SK-N-SH (cell line): ENCODE measurements at regions not wholly inside any gene's neighbourhood (a gene's known extent, or its start where the extent isn't known, plus 50 kb on each side); places are given as distances from the start of the nearest gene placed in this dataset.

Experiments used
- CTCF ChIA-PET: fragments of 300-600, 350-600 bp; formaldehyde crosslinking; extraction: SDS; loops from one replicate; lab custom pipeline; 2021; lab: Yijun Ruan, JAX
- POLR2A ChIA-PET: fragments of 350-600 bp; sonication (Branson Sonifier 250); formaldehyde crosslinking; extraction: SDS; loops from one replicate; lab custom pipeline; 2020; ENCODE audit warnings: antibody characterized with exemption, inconsistent platforms; lab: Yijun Ruan, JAX
- DNase-seq: peaks from one replicate; pipeline ENCODE4 v3.0.0; 2012
- H2AFZ ChIP-seq: fragments of 200-600 bp; sonication (generic); 2 replicates; pipeline ENCODE4 v1.8.1; 2016; ENCODE audit warnings: antibody characterized with exemption, mild to moderate bottlenecking, low read depth
- H3F3A ChIP-seq: fragments of 200-600 bp; sonication (generic); replicated peaks from 2 replicates; pipeline ENCODE3; 2016; ENCODE audit warnings: antibody characterized with exemption, mild to moderate bottlenecking; ENCODE audit not compliant: insufficient read depth
- H3K27ac ChIP-seq, 2 experiments: fragments of 200-500 bp in 1 of 2; fragments of 200-600 bp in 1 of 2; sonication (Bioruptor generic) in 1 of 2; sonication (generic), shearing (Covaris generic) in 1 of 2; 2 replicates each; pipeline versions ENCODE4 v1.5.1 to v1.6.1; 2014 to 2016; ENCODE audit warnings: low read depth in 2 of 2, inconsistent platforms in 1 of 2, low read length in 1 of 2, mild to moderate bottlenecking in 1 of 2, mixed read lengths in 1 of 2
- H3K27me3 ChIP-seq: fragments of 200-600 bp; sonication (generic), shearing (Covaris generic); 2 replicates; pipeline ENCODE4 v1.6.1; 2016; ENCODE audit warnings: mixed run types; ENCODE audit not compliant: insufficient read depth
- H3K36me3 ChIP-seq, 2 experiments: fragments of 200-500 bp in 1 of 2; fragments of 200-600 bp in 1 of 2; sonication (Bioruptor generic) in 1 of 2; sonication (generic) in 1 of 2; replicated peaks in 1 of 2; 2 replicates each; pipeline versions ENCODE3 to v1.5.1; 2014 to 2016; ENCODE audit warnings: low read length in 1 of 2, mild to moderate bottlenecking in 1 of 2; ENCODE audit not compliant: insufficient read depth in 2 of 2, control insufficient read depth in 1 of 2
- H3K4me1 ChIP-seq, 2 experiments: fragments of 200-500 bp in 1 of 2; fragments of 200-600 bp in 1 of 2; sonication (Bioruptor generic) in 1 of 2; sonication (generic), shearing (Covaris generic) in 1 of 2; 2 replicates each; pipeline versions ENCODE4 v1.5.1 to v1.6.1; 2014 to 2016; ENCODE audit warnings: low read depth in 1 of 2, low read length in 1 of 2, mixed run types in 1 of 2; ENCODE audit not compliant: insufficient read depth in 2 of 2, control insufficient read depth in 1 of 2
- H3K4me2 ChIP-seq: fragments of 200-600 bp; sonication (generic), shearing (Covaris generic); 2 replicates; pipeline ENCODE4 v1.6.1; 2017; ENCODE audit warnings: mixed run types
- H3K4me3 ChIP-seq, 2 experiments: fragments of 200-500 bp in 1 of 2; fragments of 200-600 bp in 1 of 2; sonication (Bioruptor generic) in 1 of 2; sonication (generic), shearing (Covaris generic) in 1 of 2; 2 replicates each; pipeline versions ENCODE4 v1.5.1 to v1.8.1; 2014 to 2016; ENCODE audit warnings: low read depth in 2 of 2, inconsistent platforms in 1 of 2, low read length in 1 of 2, mild to moderate bottlenecking in 1 of 2, mixed read lengths in 1 of 2, moderate library complexity in 1 of 2
- H3K79me2 ChIP-seq: fragments of 200-600 bp; sonication (generic); 2 replicates; pipeline ENCODE4 v1.8.1; 2017; ENCODE audit warnings: mild to moderate bottlenecking; ENCODE audit not compliant: insufficient read depth
- H3K9ac ChIP-seq: fragments of 200-600 bp; sonication (generic); 2 replicates; pipeline ENCODE4 v1.6.1; 2017; ENCODE audit warnings: mixed run types
- H3K9me2 ChIP-seq: fragments of 200-600 bp; sonication (generic); 2 replicates; pipeline ENCODE4 v1.6.1; 2017; ENCODE audit warnings: mixed run types
- H3K9me3 ChIP-seq: fragments of 200-600 bp; sonication (generic); 2 replicates; pipeline ENCODE4 v1.6.1; 2017; ENCODE audit warnings: mixed run types, mild to moderate bottlenecking, moderate library complexity
- H4K20me1 ChIP-seq: fragments of 200-600 bp; sonication (generic); 2 replicates; pipeline ENCODE4 v1.6.1; 2017; ENCODE audit warnings: mild to moderate bottlenecking, mixed run types; ENCODE audit not compliant: insufficient read depth
- CHD2 ChIP-seq: fragments of 150-350 bp; IDR thresholded peaks from 2 replicates; pipeline ENCODE4 v1.6.1; 2018; ENCODE audit warnings: low read length; ENCODE audit not compliant: partially characterized antibody
- EP300 ChIP-seq, 2 experiments: IDR thresholded peaks; 2 replicates each; pipeline versions ENCODE4 v1.4.0 to v1.6.1; 2012; ENCODE audit warnings: borderline replicate concordance in 1 of 2, low read depth in 1 of 2, low read length in 1 of 2
- FOSL2 ChIP-seq: IDR thresholded peaks from 2 replicates; pipeline ENCODE4 v1.4.0; 2012; ENCODE audit warnings: low read depth, mild to moderate bottlenecking, moderate library complexity, borderline replicate concordance
- FOXM1 ChIP-seq: IDR thresholded peaks from 2 replicates; pipeline ENCODE4 v1.4.0; 2012; ENCODE audit warnings: low read depth, mild to moderate bottlenecking
- GABPA ChIP-seq: IDR thresholded peaks from 2 replicates; pipeline ENCODE4 v1.4.0; 2012; ENCODE audit warnings: low read depth, mild to moderate bottlenecking
- GATA2 ChIP-seq: sonication (generic); formaldehyde crosslinking; IDR thresholded peaks from 2 replicates; pipeline ENCODE4 v1.5.0; 2020; ENCODE audit warnings: mild to moderate bottlenecking, missing genetic modification reagents
- JUND ChIP-seq: IDR thresholded peaks from 2 replicates; pipeline ENCODE4 v1.4.0; 2012
- MAX ChIP-seq: IDR thresholded peaks from 2 replicates; pipeline ENCODE4 v1.4.0; 2012; ENCODE audit warnings: low read depth
- NFIC ChIP-seq: IDR thresholded peaks from 2 replicates; pipeline ENCODE4 v1.4.0; 2012; ENCODE audit warnings: borderline replicate concordance
- NRF1 ChIP-seq: IDR thresholded peaks from 2 replicates; pipeline ENCODE4 v1.6.1; 2012; ENCODE audit warnings: low read depth, mild to moderate bottlenecking, low read length
- POLR2AphosphoS5 ChIP-seq: IDR thresholded peaks from 2 replicates; pipeline ENCODE4 v1.6.1; 2012; ENCODE audit warnings: low read depth, low read length
- RCOR1 ChIP-seq: fragments of 150-350 bp; IDR thresholded peaks from 2 replicates; pipeline ENCODE4 v1.6.1; 2017; ENCODE audit warnings: antibody characterized with exemption, low read length
- RFX5 ChIP-seq: IDR thresholded peaks from 2 replicates; pipeline ENCODE4 v1.6.1; 2012; ENCODE audit warnings: mild to moderate bottlenecking, improper control_type of control experiment, low read length
- RXRA ChIP-seq: IDR thresholded peaks from 2 replicates; pipeline ENCODE4 v1.4.0; 2012; ENCODE audit warnings: low read depth, mild to moderate bottlenecking, borderline replicate concordance
- SIN3A ChIP-seq: IDR thresholded peaks from 2 replicates; pipeline ENCODE4 v1.6.1; 2012; ENCODE audit warnings: low read depth, mild to moderate bottlenecking, low read length, moderate library complexity, borderline replicate concordance
- TCF12 ChIP-seq: IDR thresholded peaks from 2 replicates; pipeline ENCODE4 v1.4.0; 2012
- WGBS: methylation state at CpG from one replicate; pipeline ENCODE4 v1.1.6; 2017; ENCODE audit warnings: low lambda C conversion rate; 5-methylcytosine and 5-hydroxymethylcytosine counted together
- TF ChIP-seq, protein P1 (sequence below): IDR thresholded peaks from 2 replicates; pipeline ENCODE4 v1.4.0; 2012; ENCODE audit warnings: low read depth, borderline replicate concordance
- TF ChIP-seq, protein P2 (sequence below): fragments of 150-350 bp; IDR thresholded peaks from 2 replicates; pipeline ENCODE4 v1.6.1; 2017; ENCODE audit warnings: antibody characterized with exemption, low read length, low read depth, borderline replicate concordance
- TF ChIP-seq, protein P3 (sequence below): IDR thresholded peaks from 2 replicates; pipeline ENCODE4 v1.4.0; 2012; ENCODE audit warnings: low read depth, borderline replicate concordance
- TF ChIP-seq, protein P4 (sequence below): IDR thresholded peaks from 2 replicates; pipeline ENCODE4 v1.6.1; 2012; ENCODE audit warnings: mild to moderate bottlenecking, low read depth, low read length, moderate library complexity

DNA sequence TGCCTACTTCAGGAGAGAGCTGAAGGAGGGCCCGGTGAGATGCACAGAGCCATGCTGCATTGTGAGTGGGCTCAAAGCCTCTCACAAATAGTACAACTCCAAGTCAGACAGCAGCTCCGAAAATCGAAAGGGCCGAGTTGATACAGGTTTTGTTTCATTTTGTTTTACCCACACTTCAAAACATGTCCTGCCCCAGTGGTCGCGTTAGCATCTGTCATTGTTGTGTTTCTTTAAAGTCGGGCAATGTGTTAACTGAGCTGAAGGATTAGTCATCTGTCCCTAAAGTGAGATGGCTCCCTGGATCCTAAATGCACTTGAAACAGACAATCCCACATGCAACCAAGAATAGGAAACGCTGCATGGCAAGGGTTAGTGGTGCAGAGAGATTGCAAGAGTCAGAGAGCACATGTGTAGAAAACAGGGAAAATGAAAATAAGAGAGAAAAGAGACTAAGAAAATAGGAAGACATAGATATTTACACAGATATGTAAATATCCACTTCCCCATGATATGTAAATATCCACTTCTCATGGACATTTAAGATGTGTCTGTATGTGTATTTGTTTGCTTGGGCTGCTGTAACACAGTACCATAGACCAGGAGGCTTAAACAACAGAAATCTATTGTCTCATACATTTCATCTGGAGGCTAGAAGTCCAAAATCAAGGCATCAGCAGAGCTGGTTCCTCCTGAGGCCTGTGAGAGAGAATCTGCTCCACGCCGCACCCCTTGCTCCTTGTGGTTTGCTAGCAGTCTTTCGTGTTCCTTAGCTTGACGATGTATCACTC lies 131.4 kb upstream of the RAB4A start:
- no peak for DNase-seq
- 78% methylated on average over 12 of the region's 12 CpGs for WGBS
- no peak overlapping the region for H3K4me2 ChIP-seq
- H3K27ac ChIP-seq: no peak overlapping the region
- no peaks in the 10 kb centered on the region for H3K9me2 ChIP-seq
- ChIA-PET POLR2A (no interaction called here), CTCF (interaction anchor here (0.7 to 1.5 kb wide), 3 partner anchors 17 to 475 kb away, joined by 3 to 5 read pairs (median 4); no protein-coding TSS in a partner anchor)
- no peaks in the 10 kb centered on the region for H4K20me1 ChIP-seq
- TF ChIP-seq, protein P1, sequence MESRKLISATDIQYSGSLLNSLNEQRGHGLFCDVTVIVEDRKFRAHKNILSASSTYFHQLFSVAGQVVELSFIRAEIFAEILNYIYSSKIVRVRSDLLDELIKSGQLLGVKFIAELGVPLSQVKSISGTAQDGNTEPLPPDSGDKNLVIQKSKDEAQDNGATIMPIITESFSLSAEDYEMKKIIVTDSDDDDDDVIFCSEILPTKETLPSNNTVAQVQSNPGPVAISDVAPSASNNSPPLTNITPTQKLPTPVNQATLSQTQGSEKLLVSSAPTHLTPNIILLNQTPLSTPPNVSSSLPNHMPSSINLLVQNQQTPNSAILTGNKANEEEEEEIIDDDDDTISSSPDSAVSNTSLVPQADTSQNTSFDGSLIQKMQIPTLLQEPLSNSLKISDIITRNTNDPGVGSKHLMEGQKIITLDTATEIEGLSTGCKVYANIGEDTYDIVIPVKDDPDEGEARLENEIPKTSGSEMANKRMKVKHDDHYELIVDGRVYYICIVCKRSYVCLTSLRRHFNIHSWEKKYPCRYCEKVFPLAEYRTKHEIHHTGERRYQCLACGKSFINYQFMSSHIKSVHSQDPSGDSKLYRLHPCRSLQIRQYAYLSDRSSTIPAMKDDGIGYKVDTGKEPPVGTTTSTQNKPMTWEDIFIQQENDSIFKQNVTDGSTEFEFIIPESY: no peak
- TF ChIP-seq, protein P2, sequence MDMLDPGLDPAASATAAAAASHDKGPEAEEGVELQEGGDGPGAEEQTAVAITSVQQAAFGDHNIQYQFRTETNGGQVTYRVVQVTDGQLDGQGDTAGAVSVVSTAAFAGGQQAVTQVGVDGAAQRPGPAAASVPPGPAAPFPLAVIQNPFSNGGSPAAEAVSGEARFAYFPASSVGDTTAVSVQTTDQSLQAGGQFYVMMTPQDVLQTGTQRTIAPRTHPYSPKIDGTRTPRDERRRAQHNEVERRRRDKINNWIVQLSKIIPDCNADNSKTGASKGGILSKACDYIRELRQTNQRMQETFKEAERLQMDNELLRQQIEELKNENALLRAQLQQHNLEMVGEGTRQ: no peak
- no peak for TF ChIP-seq SIN3A
- TF ChIP-seq NFIC: no peak
- TF ChIP-seq JUND: no peak
- no peak for TF ChIP-seq RFX5
- TF ChIP-seq GATA2 (CRISPR knock-in tag): no peak
- TF ChIP-seq CHD2: no peak
- no peak for TF ChIP-seq NRF1
- no peak for TF ChIP-seq GABPA
- no peak for TF ChIP-seq POLR2AphosphoS5
- no peak for TF ChIP-seq EP300 (IDR thresholded peaks at IDR 0.05; ENCODE audit: borderline replicate concordance in 1 of 2, low read depth in 1 of 2, low read length in 1 of 2)
- TF ChIP-seq, protein P3, sequence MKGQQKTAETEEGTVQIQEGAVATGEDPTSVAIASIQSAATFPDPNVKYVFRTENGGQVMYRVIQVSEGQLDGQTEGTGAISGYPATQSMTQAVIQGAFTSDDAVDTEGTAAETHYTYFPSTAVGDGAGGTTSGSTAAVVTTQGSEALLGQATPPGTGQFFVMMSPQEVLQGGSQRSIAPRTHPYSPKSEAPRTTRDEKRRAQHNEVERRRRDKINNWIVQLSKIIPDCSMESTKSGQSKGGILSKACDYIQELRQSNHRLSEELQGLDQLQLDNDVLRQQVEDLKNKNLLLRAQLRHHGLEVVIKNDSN: no peak
- no peak for TF ChIP-seq TCF12
- no peak for TF ChIP-seq FOSL2
- TF ChIP-seq MAX: no peak
- TF ChIP-seq RCOR1: no peak
- TF ChIP-seq, protein P4, sequence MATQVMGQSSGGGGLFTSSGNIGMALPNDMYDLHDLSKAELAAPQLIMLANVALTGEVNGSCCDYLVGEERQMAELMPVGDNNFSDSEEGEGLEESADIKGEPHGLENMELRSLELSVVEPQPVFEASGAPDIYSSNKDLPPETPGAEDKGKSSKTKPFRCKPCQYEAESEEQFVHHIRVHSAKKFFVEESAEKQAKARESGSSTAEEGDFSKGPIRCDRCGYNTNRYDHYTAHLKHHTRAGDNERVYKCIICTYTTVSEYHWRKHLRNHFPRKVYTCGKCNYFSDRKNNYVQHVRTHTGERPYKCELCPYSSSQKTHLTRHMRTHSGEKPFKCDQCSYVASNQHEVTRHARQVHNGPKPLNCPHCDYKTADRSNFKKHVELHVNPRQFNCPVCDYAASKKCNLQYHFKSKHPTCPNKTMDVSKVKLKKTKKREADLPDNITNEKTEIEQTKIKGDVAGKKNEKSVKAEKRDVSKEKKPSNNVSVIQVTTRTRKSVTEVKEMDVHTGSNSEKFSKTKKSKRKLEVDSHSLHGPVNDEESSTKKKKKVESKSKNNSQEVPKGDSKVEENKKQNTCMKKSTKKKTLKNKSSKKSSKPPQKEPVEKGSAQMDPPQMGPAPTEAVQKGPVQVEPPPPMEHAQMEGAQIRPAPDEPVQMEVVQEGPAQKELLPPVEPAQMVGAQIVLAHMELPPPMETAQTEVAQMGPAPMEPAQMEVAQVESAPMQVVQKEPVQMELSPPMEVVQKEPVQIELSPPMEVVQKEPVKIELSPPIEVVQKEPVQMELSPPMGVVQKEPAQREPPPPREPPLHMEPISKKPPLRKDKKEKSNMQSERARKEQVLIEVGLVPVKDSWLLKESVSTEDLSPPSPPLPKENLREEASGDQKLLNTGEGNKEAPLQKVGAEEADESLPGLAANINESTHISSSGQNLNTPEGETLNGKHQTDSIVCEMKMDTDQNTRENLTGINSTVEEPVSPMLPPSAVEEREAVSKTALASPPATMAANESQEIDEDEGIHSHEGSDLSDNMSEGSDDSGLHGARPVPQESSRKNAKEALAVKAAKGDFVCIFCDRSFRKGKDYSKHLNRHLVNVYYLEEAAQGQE: no peak
- no peak for TF ChIP-seq RXRA
- no peak for TF ChIP-seq FOXM1
- no peaks in the 10 kb centered on the region; the same call in 1 of the 2 replicates for H3K27me3 ChIP-seq
- H3K9ac ChIP-seq: no peak overlapping the region
- no peaks in the 10 kb centered on the region for H3K36me3 ChIP-seq
- H2AFZ ChIP-seq: no peak overlapping the region
- H3K4me3 ChIP-seq: no peak overlapping the region
- H3K9me3 ChIP-seq: no peaks in the 10 kb centered on the region
- no peaks in the 10 kb centered on the region for H3K4me1 ChIP-seq
- H3F3A ChIP-seq: no peaks in the 10 kb centered on the region
- no peaks in the 10 kb centered on the region for H3K79me2 ChIP-seq
